Mesenteric fat pad (tissue), 1 donor: ENCODE measurements at regions not wholly inside any gene's neighbourhood (a gene's known extent, or its start where the extent isn't known, plus 50 kb on each side); places are given as distances from the start of the nearest gene placed in this dataset.
"Not testable (repeated sequence)": the region's sequence is repeated elsewhere in the genome, so short reads cannot be mapped to it uniquely, and the experiment has no call there.

Experiments used
- DNase-seq: peaks from one replicate; pipeline ENCODE4 v3.0.0-alpha.2; 2020; ENCODE audit warnings: low spot score
- donor health status: DM: yes; HTN: yes; CAD: no.

DNA sequence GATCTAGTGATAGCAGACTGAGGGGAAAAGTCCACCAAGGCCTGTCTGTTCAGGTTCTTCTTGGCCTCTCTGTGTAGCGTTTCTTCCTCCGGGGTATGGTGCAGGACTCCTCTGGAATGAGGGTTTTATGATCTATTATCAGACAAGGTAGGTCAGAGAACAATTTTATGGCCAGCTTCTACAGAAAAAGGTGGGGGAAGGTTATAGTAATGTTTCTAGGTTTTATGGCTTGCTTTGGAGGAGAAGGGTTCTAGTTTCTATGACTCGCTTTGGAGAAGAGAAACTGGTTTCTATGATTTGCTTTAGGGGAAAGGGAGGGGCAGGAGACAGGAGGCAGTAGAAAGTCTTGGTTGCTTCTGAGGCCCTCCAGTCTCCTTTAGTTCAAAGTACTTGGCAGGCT is 144.8 kb upstream of the LAMA2 start:
- no peak for DNase-seq

DNA sequence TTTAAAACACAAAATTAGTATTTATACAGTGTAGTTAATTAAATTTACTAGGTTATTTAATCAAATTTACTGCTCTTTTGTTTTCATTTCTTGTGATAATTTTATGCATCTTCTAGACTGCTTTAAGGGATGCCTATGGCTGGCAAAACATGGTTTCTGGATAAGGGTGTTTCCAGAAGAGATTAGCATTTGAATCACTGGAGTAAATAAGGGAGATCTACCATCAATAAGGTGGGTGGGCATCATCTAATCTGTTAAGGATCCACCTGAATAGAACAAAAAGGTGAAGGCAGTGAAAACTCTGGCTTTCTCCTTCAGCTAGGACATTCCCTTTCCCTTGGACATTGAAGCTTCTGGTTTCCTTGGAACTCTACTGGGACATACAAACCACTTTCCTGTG is 146.2 kb upstream of the LAMA2 start:
- no peak for DNase-seq

DNA sequence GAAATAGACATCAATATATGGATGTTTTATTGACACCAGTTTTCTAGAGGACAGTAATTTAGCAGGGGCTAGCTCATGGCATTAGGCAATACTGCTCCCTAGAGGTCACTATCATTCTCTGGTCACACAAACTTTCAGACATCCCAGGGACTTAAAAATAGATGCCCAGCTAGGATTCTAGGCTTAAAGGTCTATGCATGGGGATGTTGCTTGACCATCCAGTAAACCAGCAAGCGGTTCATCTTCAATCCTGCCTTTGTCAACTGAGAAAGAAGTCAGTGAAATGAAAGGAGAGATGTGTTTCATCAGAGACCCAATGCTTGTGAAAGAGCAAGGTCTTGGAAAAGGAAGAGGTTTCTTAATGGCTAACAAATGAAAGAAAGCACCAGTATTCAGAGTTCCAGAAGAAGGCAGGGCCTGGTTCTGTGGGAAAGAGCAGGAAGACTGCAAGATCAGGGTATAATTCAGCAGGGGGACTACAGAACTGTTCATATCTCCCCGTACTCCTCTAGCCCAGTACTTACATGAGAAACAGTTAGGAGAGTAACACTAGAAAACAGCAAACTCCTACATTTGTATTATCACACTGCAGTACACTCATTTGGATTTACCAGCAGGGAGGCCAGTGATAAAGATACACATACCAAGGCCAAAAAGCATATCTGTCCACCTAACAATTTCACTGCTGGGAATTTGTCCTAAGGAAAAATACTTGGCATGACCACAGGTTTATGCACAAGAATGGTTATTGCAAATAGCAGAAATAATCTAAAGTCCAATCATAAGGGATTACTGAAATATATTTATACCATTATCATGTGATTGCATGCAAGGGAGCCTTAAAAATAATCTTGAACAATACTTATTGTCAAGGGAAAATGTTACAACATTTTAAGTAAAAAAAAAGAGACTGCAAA is 151.4 kb upstream of the LAMA2 start:
- DNase-seq: no peak

DNA sequence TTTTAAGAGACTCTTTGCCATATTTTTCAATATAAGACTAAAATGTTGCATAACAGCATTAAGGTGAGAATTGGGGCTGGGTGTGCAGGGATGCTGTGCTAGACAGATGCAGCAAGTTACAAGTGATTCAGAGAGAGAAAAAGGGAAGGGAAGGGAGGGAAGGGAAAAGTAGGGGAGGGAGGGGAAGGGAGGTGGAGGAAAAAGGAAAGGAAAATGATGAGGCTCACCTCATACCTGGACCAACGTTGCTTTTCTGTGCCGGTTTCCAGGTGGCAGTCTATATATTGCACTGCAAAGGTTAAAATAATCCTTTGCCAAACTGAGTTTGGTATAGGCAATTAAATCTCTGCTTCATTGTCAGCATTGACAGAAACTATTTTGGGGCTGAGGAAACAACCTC is 155.4 kb upstream of the LAMA2 start:
- no peak for DNase-seq

DNA sequence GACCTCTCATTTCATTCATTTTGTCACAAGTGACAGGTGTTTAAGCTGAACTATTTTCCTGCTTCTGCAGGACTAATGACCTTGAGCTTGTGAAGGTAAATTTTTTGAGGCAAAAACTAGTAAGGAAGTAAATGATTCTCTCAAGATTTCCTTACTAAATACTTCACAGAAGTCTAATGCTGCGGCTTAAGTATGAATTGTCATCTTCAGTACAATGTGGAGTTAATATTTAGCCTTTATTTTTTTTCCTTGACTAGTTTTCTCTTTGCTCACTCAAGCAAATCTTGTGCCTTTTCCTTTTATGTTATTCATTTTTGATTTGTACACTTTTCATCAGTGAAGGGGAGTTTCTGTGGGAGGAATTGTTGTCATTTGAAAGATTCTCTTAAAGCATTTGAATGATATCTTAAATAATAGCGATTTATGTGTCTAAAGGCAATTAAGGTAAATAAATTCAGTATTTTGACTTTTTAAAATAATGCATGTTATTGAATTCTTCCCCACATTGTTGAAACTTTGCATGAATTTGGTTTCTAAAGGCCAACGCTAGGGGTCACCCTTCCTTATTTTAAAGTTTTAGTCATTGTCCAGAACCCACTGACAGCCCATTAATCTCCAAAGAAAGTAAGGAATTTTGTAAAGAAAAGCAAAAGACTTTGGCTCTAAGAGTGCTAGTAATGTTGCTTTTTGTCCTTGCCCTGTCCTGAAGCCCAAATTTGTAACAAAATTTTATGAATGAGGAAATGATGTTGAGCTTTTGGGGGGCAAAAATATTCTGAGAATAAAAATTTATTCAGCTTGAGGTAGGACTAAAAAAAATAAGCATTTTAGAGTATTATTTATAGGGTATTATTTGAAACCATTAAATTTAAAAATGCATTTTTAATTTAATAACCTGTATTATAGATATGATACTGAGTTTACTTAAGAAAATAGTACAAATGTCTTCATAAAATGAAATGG is 157.4 kb upstream of the LAMA2 start:
- no peak for DNase-seq

DNA sequence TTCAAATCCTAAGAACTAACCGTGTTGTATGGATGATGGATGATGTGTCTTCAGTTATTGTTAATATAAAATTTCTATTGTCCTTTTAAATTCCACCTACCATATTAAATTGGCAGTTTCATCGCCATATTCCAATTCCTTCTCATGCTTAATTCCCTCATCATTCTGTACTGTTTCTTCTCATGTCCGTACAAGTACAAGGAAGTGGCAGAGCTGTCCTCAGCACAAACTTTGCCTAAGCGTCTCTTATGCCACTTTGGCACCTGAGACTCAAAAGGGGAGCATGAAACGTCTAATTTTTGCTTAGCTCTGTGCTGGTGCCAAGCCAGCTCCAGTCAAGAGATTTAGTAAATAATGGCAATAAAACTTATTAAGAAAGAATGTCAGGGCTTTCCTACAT is 158.2 kb upstream of the LAMA2 start:
- no peak for DNase-seq

DNA sequence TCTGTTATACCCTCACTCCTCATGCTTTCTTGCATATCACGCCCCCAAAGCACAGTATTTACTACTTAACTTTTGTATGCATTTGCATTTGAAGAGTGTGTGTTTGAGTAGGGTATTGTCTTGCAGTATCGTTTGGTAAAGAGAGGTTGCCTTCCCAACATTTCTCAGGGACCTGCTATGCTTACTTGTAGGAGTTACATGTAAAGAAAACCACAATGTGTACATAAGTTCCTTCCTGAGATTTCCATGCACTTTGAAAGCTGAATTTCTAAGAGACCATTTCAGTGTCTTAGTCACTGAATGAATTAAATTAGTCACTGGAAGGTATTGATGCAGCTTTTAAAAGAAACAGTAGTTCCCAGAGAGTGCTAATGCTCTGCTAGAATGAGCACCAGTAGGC is 159.3 kb upstream of the LAMA2 start:
- no peak for DNase-seq

DNA sequence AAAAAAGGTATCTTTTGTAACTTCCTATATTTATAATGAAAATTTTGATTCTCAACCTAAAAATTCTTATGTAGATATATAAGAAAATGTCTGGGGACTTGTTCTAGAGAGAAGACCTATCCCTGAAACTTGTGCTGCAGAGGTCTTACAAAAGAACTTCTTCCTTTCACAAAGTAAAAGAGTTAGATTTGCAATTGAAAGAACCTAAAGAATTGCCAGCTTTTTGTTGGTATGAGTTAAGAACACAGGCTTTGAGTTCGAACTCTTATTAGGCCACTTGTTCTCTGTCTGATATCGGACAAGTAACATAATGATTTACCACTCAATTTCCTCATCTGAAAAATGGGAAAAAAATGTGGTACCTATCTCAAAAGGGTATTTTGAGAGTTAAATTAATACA is 162.0 kb upstream of the LAMA2 start:
- DNase-seq: no peak

DNA sequence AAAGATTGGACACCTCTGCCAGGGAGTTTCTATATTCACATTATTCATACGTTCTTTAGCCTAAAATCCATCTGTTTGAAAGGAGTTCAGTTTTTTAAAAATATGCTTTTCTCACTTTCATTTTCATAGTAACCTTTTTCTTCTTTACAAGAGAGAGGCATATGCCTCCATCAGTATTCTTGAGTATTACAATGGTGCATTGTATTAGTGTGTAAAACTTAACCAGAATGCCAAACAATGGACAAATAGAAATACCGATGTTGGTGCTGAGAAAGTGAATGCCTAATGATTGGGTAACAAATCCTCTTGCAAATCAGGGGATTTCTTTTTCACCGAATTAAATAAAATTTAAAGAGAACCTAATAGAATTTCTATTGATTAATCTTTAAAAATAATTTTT is 163.2 kb upstream of the LAMA2 start:
- no peak for DNase-seq

DNA sequence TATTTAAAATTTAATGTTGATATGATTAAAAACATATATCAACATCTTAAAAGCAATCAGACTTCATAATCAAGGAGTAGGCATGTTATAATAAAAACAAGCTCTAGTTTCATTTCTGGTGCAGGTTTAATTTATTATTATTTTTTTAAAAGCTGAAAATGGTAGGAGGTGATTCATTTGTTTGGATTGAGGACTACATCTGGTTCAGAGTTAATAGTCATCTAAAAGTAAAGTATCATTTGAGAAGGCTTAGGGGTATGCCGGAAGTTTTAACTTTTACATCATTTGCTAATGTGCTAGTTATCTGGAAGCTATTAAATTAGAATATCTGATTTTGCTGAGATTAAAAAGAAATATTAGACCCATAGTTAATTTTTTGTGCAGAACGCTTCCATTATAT is 169.5 kb upstream of the LAMA2 start:
- DNase-seq: no peak

DNA sequence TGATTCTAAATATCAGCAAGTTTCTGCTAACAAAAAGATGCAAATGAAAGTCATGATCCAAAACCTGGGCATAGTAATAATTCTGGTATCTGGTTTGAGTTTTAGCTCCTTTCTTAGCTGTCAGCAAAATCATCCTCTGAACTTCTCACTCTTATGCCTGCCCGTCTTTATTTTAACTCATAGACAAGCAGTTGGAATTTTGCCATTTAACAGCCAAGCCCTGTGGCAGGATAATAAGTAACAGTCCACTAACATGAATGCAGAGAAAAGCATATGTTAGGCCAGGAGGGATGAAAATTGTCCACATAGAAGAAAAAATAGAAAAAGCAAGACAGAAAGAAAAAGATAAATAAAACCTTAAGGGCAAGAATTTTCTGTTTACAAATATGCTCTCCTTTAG is 170.0 kb upstream of the LAMA2 start:
- no peak for DNase-seq

DNA sequence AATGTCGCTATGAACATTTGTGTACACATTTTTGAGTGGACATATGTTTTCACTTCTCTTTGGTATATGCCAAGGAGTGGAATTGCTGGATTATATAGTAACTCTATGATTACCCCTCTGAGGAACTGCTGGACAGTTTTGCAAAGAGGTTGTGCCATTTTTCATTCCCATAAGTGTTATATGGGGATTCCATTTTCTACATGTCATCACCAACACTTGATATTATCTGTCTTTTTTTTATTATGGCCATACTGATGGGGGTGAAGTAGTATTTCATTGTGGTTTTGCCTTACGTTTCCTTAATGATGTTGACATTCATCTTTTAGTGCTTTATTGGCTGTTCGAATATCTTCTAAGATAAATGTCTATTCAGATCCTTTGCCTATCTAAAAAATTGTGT is 171.8 kb upstream of the LAMA2 start:
- DNase-seq: no peak

DNA sequence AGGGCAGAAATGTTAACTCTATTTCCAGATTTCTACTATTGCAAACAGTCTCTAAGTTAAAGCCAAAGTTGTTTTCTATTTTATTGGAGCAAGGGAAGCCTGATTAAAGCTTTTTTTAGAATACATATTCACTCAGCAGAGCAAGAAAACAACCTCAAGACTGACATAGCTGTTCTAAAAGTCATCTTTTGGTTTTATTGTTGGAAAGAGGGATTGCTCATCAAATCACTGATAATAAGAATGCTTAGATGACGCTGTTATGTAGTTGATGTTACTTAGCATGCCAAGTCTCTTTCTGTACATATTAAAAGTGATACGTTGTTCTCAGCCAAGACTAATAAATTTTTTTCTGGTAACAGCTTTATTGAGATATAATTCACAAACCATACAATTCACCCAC is 172.6 kb upstream of the LAMA2 start:
- DNase-seq: no peak

DNA sequence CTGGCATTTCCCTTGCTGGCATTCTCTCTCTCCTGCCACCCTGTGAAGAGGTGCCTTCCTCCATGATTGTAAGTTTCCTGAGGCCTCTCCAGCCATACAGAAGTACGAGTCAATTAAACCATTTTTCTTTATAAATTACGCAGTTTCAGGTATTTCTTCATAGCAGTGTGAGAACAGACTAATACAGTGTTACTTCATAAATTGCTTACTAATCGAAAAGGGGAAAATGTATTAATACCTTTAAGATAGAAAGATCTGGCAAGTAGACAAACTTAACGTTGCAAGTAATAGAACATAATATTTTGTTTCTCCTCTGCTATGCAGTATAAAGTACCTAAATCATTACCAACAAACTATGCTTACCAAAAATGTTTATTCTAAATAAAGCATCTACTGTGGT is 178.3 kb upstream of the LAMA2 start:
- no peak for DNase-seq

DNA sequence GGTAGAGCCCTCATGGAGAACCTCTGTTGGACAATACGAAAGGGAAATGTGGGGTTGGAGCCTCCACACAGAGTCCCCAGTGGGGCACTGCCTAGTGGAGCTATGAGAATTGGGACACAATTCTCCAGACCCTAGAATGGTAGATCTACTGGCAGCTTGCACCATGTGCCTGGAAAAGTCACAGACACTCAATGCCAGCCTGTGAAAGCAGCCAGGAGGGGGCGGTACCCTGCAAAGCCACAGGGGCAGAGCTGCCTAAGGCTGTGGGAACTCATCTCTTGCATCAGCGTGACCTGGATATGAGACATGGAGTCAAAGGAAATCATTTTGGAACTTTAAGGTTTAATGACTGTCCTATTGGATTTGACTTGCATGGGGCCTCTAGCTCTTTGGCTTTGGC is 179.1 kb upstream of the LAMA2 start:
- DNase-seq: not testable (repeated sequence)

DNA sequence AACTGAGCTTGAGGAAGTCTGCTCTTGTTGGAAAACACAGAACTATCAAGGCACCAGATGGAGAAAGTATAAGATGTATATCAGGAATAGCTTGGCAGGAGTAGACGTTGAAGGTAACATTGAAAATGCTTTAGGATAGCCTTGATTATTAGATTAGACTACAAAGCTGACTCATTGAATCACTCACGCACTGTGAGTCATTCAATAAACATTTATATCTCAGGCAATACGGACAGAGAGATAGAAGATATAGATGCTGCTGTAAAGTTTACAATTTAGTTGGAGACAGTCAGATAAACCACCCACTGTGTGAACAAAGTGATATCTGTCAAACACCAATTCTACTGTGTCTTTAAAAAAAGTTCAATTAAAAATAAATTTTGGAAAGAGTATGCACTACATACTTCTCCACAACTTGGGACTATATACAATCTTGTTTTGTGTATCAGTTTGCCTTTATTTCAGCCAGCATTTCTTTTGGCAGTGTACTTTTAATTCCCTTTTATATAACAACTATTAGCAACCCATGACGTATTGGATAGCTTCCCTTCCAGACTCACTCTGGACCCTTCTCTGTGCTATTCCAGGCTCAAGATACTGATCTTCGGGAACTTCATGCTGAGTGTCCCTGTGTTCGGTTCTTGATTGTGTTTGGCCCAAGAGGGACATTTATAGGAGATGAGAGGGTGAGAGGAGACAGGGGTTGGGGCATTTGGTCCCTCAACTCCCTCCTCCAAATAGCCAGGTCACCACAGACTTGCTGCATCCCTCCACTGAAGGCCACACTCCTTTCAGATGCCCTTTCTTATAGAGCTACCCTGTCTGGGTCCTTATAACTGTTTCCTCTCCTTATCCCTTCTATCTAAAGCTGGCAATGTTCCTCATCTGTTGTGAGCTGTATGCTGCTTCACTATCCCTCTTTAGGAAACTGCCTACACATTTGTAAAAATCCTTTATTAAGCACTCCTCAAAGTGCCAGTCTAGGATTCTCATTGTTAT is 176.6 kb upstream of the PTPRK start:
- no peak for DNase-seq

DNA sequence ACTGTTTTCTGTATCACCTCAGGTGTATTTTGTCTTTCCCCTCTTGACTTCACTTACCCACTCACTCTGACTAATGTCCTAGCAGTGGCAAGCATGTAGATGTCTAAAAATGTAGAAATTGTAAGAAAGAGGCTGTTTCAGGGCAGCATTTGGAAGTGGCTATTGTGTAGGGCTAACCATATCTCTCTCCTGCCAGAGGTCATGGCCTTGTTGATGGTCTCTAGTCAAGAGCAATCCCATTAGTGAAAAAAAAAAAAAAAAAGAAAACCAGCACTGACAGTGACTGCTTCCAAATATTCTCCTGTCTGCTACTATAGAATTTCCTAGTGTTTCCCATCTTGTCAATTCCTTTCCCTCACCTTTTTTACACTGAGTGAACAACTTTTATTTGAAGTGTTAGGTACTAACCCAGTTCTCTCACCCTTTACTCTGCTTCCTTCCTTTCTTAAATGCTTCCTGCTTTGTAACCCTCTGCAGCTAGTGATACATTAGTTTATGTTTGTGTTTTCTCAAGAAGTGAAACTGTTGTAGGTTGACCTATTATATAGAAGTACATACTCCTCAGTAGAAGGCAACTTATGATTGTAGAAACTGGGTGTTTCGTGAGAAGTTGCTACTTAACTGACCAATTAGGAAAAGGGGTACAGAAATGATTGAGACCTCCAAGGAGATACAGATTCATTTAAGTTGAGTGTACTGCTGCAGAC is 174.1 kb upstream of the PTPRK start:
- no peak for DNase-seq

DNA sequence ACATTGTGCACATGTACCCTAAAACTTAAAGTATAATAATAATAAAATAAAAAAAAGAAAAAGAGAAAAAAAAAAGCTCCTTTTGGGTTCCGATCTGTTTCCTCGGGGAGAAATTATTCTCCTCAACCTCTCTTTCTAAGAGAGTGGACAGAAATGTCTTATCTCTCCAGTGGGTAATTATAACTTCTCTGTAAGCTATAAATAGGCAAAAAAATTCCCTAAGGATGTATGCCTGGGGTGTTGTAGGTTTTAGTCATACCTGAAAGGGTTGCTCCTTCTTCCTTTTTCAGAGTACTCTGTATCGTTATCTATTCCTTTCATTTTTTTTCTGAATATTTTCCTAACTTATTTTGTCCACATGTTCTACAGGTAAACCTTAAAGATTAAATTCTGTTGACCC is 169.7 kb upstream of the PTPRK start:
- no peak for DNase-seq

DNA sequence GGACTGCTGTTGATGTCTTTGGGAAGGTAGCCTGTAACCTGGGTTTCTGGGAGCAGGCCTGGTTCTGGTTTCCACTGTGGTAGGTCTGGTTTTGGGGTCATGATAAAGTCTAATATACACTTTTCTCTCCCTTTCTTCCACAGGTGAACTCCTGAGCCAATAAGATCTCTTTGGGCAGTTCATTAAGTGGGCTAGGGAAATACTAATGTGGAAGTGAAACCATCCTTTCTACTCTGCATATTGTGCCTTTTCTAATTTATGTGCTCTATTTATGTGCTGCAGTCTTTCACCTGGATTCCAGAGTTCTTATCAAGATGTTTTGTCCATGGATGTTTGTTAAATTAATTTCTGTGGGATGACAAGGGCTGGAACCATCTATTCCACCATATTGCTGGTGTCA is 165.7 kb upstream of the PTPRK start:
- DNase-seq: no peak

DNA sequence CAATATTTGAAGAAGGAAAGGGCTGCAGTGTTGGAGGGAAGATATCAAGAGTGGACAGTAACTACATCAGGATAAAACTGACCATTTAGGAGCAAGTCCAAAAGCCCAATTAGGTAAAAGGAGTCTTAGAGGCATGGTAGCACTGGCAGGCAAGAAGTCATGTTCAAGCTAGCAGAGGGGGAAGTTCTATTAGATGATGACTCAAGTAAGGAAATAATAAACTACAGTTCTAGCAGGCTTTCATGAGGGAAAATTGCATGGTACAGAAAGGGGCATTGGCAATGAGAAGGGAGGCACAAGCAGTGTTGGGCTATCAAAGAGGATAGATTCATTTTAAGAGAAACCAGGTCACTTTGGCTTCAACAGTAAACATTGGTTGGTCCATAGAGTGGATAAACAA is 156.1 kb upstream of the PTPRK start:
- DNase-seq: no peak
